Cardiac muscle cell (in vitro differentiated cells and primary cell): ENCODE measurements at regions not wholly inside any gene's neighbourhood (a gene's known extent, or its start where the extent isn't known, plus 50 kb on each side); places are given as distances from the start of the nearest gene placed in this dataset.

Experiments
- DNase-seq, 2 donors: peaks; one replicate each; pipeline versions ENCODE4 v3.0.0 to v3.0.0-alpha.2; 2010 to 2017; ENCODE audit warnings: low read depth in 1 of 2, low spot score in 1 of 2
- H3K27ac ChIP-seq: fragments of 200-600 bp; sonication (generic); 2 replicates; pipeline ENCODE4 v1.5.1; 2016
- H3K27me3 ChIP-seq: fragments of 200-600 bp; sonication (generic); 2 replicates; pipeline ENCODE4 v1.6.0; 2016; ENCODE audit warnings: control low read depth
- H3K36me3 ChIP-seq: fragments of 200-600 bp; sonication (generic); 2 replicates; pipeline ENCODE4 v1.5.1; 2016; ENCODE audit warnings: control low read depth
- H3K4me1 ChIP-seq: fragments of 200-600 bp; sonication (generic); 2 replicates; pipeline ENCODE4 v1.8.1; 2017; ENCODE audit warnings: low read depth, mild to moderate bottlenecking, mixed run types
- H3K4me3 ChIP-seq: fragments of 200-600 bp; sonication (generic); 2 replicates; pipeline ENCODE4 v1.5.1; 2016; ENCODE audit warnings: mild to moderate bottlenecking
- H3K9me3 ChIP-seq: fragments of 200-600 bp; sonication (generic); 2 replicates; pipeline ENCODE4 v1.5.1; 2017; ENCODE audit warnings: low read depth, mild to moderate bottlenecking, control low read depth
- TF ChIP-seq, protein P1 (sequence below): IDR thresholded peaks from 2 replicates; pipeline ENCODE4 v1.5.1; 2012; ENCODE audit warnings: low read depth, mild to moderate bottlenecking, low read length

GRCh38 chr11:87851234-87851633 is 324.0 kb downstream of the RAB38 start:
- H3K4me1 ChIP-seq, result no peaks in the 10 kb centered on the region
- TF ChIP-seq, protein P1, sequence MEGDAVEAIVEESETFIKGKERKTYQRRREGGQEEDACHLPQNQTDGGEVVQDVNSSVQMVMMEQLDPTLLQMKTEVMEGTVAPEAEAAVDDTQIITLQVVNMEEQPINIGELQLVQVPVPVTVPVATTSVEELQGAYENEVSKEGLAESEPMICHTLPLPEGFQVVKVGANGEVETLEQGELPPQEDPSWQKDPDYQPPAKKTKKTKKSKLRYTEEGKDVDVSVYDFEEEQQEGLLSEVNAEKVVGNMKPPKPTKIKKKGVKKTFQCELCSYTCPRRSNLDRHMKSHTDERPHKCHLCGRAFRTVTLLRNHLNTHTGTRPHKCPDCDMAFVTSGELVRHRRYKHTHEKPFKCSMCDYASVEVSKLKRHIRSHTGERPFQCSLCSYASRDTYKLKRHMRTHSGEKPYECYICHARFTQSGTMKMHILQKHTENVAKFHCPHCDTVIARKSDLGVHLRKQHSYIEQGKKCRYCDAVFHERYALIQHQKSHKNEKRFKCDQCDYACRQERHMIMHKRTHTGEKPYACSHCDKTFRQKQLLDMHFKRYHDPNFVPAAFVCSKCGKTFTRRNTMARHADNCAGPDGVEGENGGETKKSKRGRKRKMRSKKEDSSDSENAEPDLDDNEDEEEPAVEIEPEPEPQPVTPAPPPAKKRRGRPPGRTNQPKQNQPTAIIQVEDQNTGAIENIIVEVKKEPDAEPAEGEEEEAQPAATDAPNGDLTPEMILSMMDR, result no peak
- no peak overlapping the region for H3K27ac ChIP-seq
- H3K9me3 ChIP-seq, result no peaks in the 10 kb centered on the region
- H3K36me3 ChIP-seq, result no peaks in the 10 kb centered on the region
- DNase-seq, result no peak
- H3K4me3 ChIP-seq, result no peak overlapping the region
- no peaks in the 10 kb centered on the region for H3K27me3 ChIP-seq

GRCh38 chr11:87849216-87849615 is 326.0 kb downstream of the RAB38 start:
- no peak overlapping the region for H3K27ac ChIP-seq
- H3K27me3 ChIP-seq, result no peaks in the 10 kb centered on the region
- no peaks in the 10 kb centered on the region for H3K36me3 ChIP-seq
- no peaks in the 10 kb centered on the region for H3K9me3 ChIP-seq
- H3K4me1 ChIP-seq, result no peaks in the 10 kb centered on the region
- TF ChIP-seq, protein P1, result no peak
- H3K4me3 ChIP-seq, result no peak overlapping the region
- DNase-seq, result no peak

GRCh38 chr11:87840786-87841185 is 334.5 kb downstream of the RAB38 start:
- Histone ChIP-seq H3K27ac (no peak overlapping the region), H3K27me3 (no peaks in the 10 kb centered on the region), H3K9me3 (no peaks in the 10 kb centered on the region), H3K36me3 (no peaks in the 10 kb centered on the region), H3K4me3 (no peak overlapping the region), H3K4me1 (no peaks in the 10 kb centered on the region)
- no peak for DNase-seq
- TF ChIP-seq, protein P1, result no peak

DNA sequence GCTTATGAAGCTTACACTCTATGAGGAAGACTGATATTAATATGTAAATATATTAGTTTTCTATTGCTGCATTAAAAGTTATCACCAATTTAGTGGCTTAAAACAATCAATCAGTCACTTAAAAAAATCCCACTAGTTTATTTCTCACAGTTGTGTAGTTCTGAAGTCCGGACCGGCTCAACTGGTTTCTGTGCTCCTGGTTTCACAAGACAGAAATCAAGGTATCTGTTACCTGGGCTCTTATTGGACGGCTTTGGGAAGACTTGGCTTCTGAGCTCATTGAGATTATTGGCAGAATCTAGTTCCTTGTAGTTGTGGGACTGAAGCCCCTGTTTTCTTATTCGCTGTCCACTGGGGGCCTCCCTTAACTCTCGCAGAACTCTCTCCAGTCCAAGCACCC is 343.0 kb downstream of the RAB38 start:
- Histone ChIP-seq H3K4me3 (no peak overlapping the region), H3K9me3 (no peaks in the 10 kb centered on the region), H3K27ac (no peak overlapping the region), H3K27me3 (no peaks in the 10 kb centered on the region), H3K36me3 (no peaks in the 10 kb centered on the region), H3K4me1 (no peaks in the 10 kb centered on the region)
- no peak for DNase-seq
- TF ChIP-seq, protein P1, result no peak

GRCh38 chr11:87820011-87820410 is 355.2 kb downstream of the RAB38 start:
- H3K4me1 ChIP-seq, result peaks cover 11% of the 10 kb centered on the region
- DNase-seq, result peak in 1 of 2 donors; percentile 2
- TF ChIP-seq, protein P1, result no peak
- H3K36me3 ChIP-seq, result no peaks in the 10 kb centered on the region
- no peaks in the 10 kb centered on the region for H3K27me3 ChIP-seq
- H3K27ac ChIP-seq, result no peak overlapping the region
- no peak overlapping the region for H3K4me3 ChIP-seq
- no peaks in the 10 kb centered on the region for H3K9me3 ChIP-seq

- TF ChIP-seq, protein P1, result no peak
- H3K4me1 ChIP-seq, result peaks cover 11% of the 10 kb centered on the region
- peak in 1 of 2 donors; percentile 2 for DNase-seq
- no peaks in the 10 kb centered on the region for H3K27me3 ChIP-seq
- no peak overlapping the region for H3K4me3 ChIP-seq
- no peaks in the 10 kb centered on the region for H3K36me3 ChIP-seq
- H3K9me3 ChIP-seq, result no peaks in the 10 kb centered on the region
- no peak overlapping the region for H3K27ac ChIP-seq
Measured at GRCh38 chr11:87819151-87819550, 356.1 kb downstream of the RAB38 start.
